B cell (primary cell): ENCODE measurements at regions not wholly inside any gene's neighbourhood (a gene's known extent, or its start where the extent isn't known, plus 50 kb on each side); places are given as distances from the start of the nearest gene placed in this dataset.

Source experiments
- ATAC-seq: fragments of 200-7000 bp; cut with Tn5 transposase; one replicate; pipeline ENCODE4 v1.10.0; 2021; ENCODE audit warnings: low read depth, mild to moderate bottlenecking, moderate number of reproducible peaks, moderate library complexity
- CTCF ChIA-PET: fragments of 350-600 bp; sonication (Branson Sonifier 250); formaldehyde crosslinking; loops from one replicate; lab custom pipeline; 2021; ENCODE audit warnings: antibody characterized with exemption, inconsistent platforms; lab: Charles Lee
- POLR2A ChIA-PET: fragments of 350-600 bp; sonication (Branson Sonifier 250); formaldehyde crosslinking; loops from one replicate; lab custom pipeline; 2021; ENCODE audit warnings: antibody characterized with exemption; lab: Charles Lee
- DNase-seq: peaks from one replicate; pipeline ENCODE4 v3.0.0; 2013
- H2AFZ ChIP-seq: 2 replicates; pipeline ENCODE4 v1.6.1; 2012; ENCODE audit warnings: mild to moderate bottlenecking, low read depth, low read length; ENCODE audit not compliant: insufficient read depth, poor library complexity, severe bottlenecking
- H3K27ac ChIP-seq, 2 donors: 1 replicate in 1 of 2; 2 replicates in 1 of 2; pipeline ENCODE4 v1.5.1; 2012 to 2013; ENCODE audit warnings: low read length in 2 of 2, mild to moderate bottlenecking in 2 of 2, moderate library complexity in 1 of 2
- H3K27me3 ChIP-seq, 4 experiments: fragments of 200-600 bp in 1 of 4; sonication (generic) in 1 of 4; replicated peaks in 1 of 4; 1 replicate in 2 of 4; 2 replicates in 2 of 4; pipeline versions ENCODE4 v1.6.1 to v1.7.0; 2013 to 2016; ENCODE audit warnings: low read length in 3 of 4, mild to moderate bottlenecking in 2 of 4, mixed read lengths in 1 of 4, moderate library complexity in 1 of 4; ENCODE audit not compliant: insufficient read depth in 4 of 4, control insufficient read depth in 3 of 4; ENCODE audit errors: control extremely low read depth in 1 of 4
- H3K36me3 ChIP-seq, 2 experiments: replicated peaks in 1 of 2; 1 replicate in 1 of 2; 2 replicates in 1 of 2; pipeline versions ENCODE4 v1.6.1 to v1.7.1; 2013; ENCODE audit warnings: low read length in 1 of 2; ENCODE audit not compliant: insufficient read depth in 2 of 2, control insufficient read depth in 1 of 2; ENCODE audit errors: control extremely low read depth in 1 of 2, extremely low read depth in 1 of 2
- H3K4me1 ChIP-seq, 2 donors: fragments of 200-600 bp in 1 of 2; sonication (generic) in 1 of 2; 1 replicate in 1 of 2; 2 replicates in 1 of 2; pipeline versions ENCODE4 v1.5.1 to v1.6.1; 2013 to 2017; ENCODE audit warnings: low read length in 2 of 2; ENCODE audit not compliant: control insufficient read depth in 2 of 2, insufficient read depth in 2 of 2
- H3K4me2 ChIP-seq: replicated peaks from 2 replicates; pipeline ENCODE3; 2012; ENCODE audit warnings: mild to moderate bottlenecking, low read depth, low read length; ENCODE audit not compliant: poor library complexity, severe bottlenecking
- H3K4me3 ChIP-seq, 5 experiments: fragments of 200-600 bp in 1 of 5; sonication (generic) in 1 of 5; 1 replicate in 3 of 5; 2 replicates in 2 of 5; pipeline versions ENCODE4 v1.5.1 to v1.7.0; 2011 to 2016; ENCODE audit warnings: low read length in 4 of 5, mild to moderate bottlenecking in 4 of 5, low read depth in 2 of 5, control low read depth in 1 of 5, moderate library complexity in 1 of 5; ENCODE audit not compliant: insufficient read depth in 1 of 5; ENCODE audit errors: control extremely low read depth in 1 of 5, extremely low read depth in 1 of 5
- H3K79me2 ChIP-seq: fragments of 200-600 bp; sonication (generic); one replicate; pipeline ENCODE4 v1.6.0; 2016; ENCODE audit warnings: low read length; ENCODE audit not compliant: control insufficient read depth, insufficient read depth
- H3K9ac ChIP-seq: fragments of 200-600 bp; sonication (generic); 2 replicates; pipeline ENCODE4 v1.6.1; 2017; ENCODE audit warnings: mild to moderate bottlenecking, low read length, moderate library complexity
- H3K9me3 ChIP-seq, 3 donors: one replicate each; pipeline versions ENCODE4 v1.6.1 to v1.7.1; 2013; ENCODE audit warnings: low read length in 2 of 3; ENCODE audit not compliant: control insufficient read depth in 2 of 3, insufficient read depth in 1 of 3; ENCODE audit errors: control extremely low read depth in 1 of 3
- H4K20me1 ChIP-seq: 2 replicates; pipeline ENCODE4 v1.6.0; 2012; ENCODE audit warnings: mild to moderate bottlenecking, low read length; ENCODE audit not compliant: insufficient read depth, control insufficient read depth, poor library complexity, severe bottlenecking
- H3K27ac Mint-ChIP-seq: one replicate; pipeline ENCODE4 v1.8.0; 2021; ENCODE audit warnings: mixed read lengths
- H3K27me3 Mint-ChIP-seq: one replicate; pipeline ENCODE4 v1.8.0; 2021; ENCODE audit warnings: mixed read lengths
- H3K4me1 Mint-ChIP-seq: one replicate; pipeline ENCODE4 v1.8.0; 2021; ENCODE audit warnings: mixed read lengths
- H3K4me3 Mint-ChIP-seq: one replicate; pipeline ENCODE4 v1.8.0; 2021; ENCODE audit warnings: mixed read lengths
- H3K9me3 Mint-ChIP-seq: one replicate; pipeline ENCODE4 v1.8.0; 2022; ENCODE audit warnings: mixed read lengths; ENCODE audit not compliant: insufficient read depth
- EZH2 ChIP-seq: IDR thresholded peaks from 2 replicates; pipeline ENCODE4 v1.6.1; 2012; ENCODE audit warnings: borderline replicate concordance, low read depth, mild to moderate bottlenecking, moderate library complexity, low read length; ENCODE audit not compliant: insufficient read depth, poor library complexity, severe bottlenecking
- WGBS: methylation state at CpG from one replicate; pipeline ENCODE4 v1.1.5; 2013; ENCODE audit warnings: missing lambda C conversion rate; ENCODE audit not compliant: insufficient coverage; 5-methylcytosine and 5-hydroxymethylcytosine counted together
- intact Hi-C: fragments of 100-400 bp; cut with micrococcal nuclease; formaldehyde crosslinking; loops from one replicate; pipeline ENCODE4 v1.10.0; 2022
- TF ChIP-seq, protein P1 (sequence below): fragments of 200-600 bp; IDR thresholded peaks from one replicate; pipeline ENCODE4 v1.8.0; 2022; ENCODE audit warnings: antibody characterized with exemption, mild to moderate bottlenecking

DNA sequence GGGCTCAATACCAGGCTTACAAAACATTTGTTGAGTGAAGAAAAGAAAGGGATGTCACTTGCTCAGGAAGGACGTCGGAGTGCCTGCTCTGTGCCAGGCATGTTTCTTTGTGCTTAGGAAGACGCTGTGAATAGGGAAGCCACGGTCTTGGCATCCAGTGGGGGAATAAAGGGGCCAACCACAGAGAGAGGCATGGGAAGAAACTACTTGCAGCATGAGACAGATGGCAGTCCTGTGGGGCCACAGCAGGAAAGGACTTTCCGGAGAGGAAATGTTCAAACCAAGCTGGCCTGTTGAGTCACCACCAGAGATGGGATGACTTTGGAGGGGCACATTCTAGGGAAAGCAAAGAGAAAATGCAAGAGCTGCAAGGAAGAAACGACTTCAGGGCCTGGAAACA is 173.2 kb downstream of the CDH26 start:
- Histone ChIP-seq H3K36me3 (no peaks in the 10 kb centered on the region), H3K4me1 (no peaks in the 10 kb centered on the region), H4K20me1 (no peaks in the 10 kb centered on the region), H3K27me3 (no peaks in the 10 kb centered on the region), H2AFZ (no peak overlapping the region), H3K4me3 (no peak overlapping the region), H3K9ac (no peak overlapping the region), H3K27ac (no peak overlapping the region), H3K79me2 (no peaks in the 10 kb centered on the region), H3K9me3 (no peaks in the 10 kb centered on the region), H3K4me2 (no peak overlapping the region)
- intact Hi-C loops = no loop called here
- WGBS = 9% methylated on average over 6 of the region's 6 CpGs
- CTCF ChIA-PET = no interaction called here
- H3K9me3 Mint-ChIP-seq = no peaks in the 10 kb centered on the region
- no peak overlapping the region for H3K27ac Mint-ChIP-seq
- H3K4me1 Mint-ChIP-seq = no peaks in the 10 kb centered on the region
- H3K4me3 Mint-ChIP-seq = no peak overlapping the region
- POLR2A ChIA-PET = no interaction called here
- peaks cover 3% of the 10 kb centered on the region for H3K27me3 Mint-ChIP-seq
- ATAC-seq (no peak), DNase-seq (no peak)
- no peak for TF ChIP-seq EZH2
- TF ChIP-seq, protein P1, sequence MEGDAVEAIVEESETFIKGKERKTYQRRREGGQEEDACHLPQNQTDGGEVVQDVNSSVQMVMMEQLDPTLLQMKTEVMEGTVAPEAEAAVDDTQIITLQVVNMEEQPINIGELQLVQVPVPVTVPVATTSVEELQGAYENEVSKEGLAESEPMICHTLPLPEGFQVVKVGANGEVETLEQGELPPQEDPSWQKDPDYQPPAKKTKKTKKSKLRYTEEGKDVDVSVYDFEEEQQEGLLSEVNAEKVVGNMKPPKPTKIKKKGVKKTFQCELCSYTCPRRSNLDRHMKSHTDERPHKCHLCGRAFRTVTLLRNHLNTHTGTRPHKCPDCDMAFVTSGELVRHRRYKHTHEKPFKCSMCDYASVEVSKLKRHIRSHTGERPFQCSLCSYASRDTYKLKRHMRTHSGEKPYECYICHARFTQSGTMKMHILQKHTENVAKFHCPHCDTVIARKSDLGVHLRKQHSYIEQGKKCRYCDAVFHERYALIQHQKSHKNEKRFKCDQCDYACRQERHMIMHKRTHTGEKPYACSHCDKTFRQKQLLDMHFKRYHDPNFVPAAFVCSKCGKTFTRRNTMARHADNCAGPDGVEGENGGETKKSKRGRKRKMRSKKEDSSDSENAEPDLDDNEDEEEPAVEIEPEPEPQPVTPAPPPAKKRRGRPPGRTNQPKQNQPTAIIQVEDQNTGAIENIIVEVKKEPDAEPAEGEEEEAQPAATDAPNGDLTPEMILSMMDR = no peak

DNA sequence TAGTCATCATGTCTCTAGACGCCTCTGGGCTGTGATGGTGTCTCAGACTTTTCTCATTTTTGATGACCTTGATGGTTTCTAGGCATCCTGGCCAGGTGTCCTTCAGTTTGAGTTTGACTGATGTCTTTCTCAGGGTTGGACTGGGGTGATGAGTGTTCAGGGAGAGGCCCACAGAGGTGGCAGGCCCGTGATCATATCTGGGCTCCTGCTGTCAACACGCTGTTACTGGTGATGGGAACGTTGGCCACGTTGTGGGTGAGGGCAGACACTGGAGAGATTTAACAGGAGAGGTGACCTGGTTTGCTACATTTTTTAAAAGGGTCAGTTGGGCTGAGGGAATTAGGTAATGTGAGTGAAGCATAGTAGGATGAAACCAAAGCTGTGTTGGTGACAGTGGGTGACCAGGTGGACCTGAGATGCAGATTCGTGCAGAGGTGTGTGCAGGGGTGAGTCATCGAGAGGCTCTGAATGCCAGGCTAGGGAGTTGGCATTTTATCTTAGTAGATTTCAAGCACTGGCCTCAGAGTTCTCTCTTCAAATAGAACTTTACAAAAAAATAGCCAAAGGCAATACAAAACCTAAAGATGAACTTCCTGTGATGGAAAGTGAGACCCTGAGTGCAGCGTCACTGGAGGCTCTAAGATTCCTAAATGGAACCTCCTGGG is 174.1 kb downstream of the CDH26 start:
- Histone ChIP-seq H3K9ac (no peak overlapping the region), H3K4me3 (no peak overlapping the region), H3K4me2 (no peak overlapping the region), H3K79me2 (no peaks in the 10 kb centered on the region), H2AFZ (no peak overlapping the region), H3K27me3 (no peaks in the 10 kb centered on the region), H4K20me1 (no peaks in the 10 kb centered on the region), H3K27ac (no peak overlapping the region), H3K36me3 (no peaks in the 10 kb centered on the region), H3K9me3 (no peaks in the 10 kb centered on the region), H3K4me1 (no peaks in the 10 kb centered on the region)
- ChIA-PET CTCF (no interaction called here), POLR2A (no interaction called here)
- no peak overlapping the region for H3K4me3 Mint-ChIP-seq
- peaks cover 3% of the 10 kb centered on the region for H3K27me3 Mint-ChIP-seq
- 96% methylated on average over 6 of the region's 8 CpGs for WGBS
- no peaks in the 10 kb centered on the region for H3K4me1 Mint-ChIP-seq
- no peak for DNase-seq
- no peaks in the 10 kb centered on the region for H3K9me3 Mint-ChIP-seq
- ATAC-seq = no peak
- intact Hi-C loops = no loop called here
- H3K27ac Mint-ChIP-seq = no peak overlapping the region
- TF ChIP-seq, protein P1 = no peak
- no peak for TF ChIP-seq EZH2
